GM21381 (cell line): ENCODE measurements at regions not wholly inside any gene's neighbourhood (a gene's known extent, or its start where the extent isn't known, plus 50 kb on each side); places are given as distances from the start of the nearest gene placed in this dataset.

Experiments
- ATAC-seq: cut with Tn5 transposase; IDR thresholded peaks from one replicate; pipeline ENCODE4 v1.9.1; 2021; ENCODE audit warnings: mild to moderate bottlenecking, moderate library complexity; ENCODE audit not compliant: unreplicated experiment

DNA sequence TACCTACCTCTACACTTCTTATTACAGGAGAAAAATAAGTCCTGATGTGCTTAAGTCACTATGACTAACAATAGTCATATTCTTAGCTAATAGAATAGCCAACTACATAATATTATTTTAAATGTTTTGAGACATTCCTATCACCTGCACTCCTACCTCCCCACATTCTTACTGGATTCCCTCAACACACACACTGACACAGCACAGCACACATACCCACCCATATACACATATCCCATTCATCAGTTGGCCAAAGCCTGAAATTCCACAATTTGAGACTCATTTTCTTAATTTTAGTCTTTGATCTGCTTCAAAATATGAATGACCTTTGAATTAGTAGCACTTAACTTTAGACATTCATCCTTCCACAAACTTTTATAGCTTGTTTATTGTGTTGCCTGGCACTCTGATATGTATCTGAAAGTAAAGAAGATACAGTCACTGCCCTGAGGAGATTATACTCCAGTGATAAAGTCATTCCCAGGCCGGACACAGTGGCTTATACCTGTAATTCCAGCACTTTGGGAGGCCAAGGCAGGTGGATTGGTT, 168.3 kb upstream of the RASA1 start:
- ATAC-seq, result no peak

DNA sequence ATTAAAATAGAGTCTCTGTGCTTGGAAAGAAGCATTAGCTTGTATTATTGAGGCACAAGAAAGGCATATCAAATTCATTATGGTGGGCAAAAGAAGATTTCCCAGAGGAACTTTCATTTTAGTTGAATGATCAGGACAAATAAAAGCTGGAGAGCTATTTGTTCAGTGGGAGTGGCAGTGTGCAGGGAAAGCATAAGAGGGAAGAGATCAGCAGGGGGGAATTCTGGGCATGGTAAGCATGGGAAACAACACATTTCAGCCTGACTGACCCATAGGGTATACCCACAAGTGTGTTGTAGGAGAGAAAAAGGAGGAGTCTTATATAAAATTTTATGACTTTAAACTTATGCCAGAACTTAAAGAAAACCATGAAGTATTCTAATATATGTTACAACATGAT, 167.7 kb upstream of the RASA1 start:
- ATAC-seq, result no peak

DNA sequence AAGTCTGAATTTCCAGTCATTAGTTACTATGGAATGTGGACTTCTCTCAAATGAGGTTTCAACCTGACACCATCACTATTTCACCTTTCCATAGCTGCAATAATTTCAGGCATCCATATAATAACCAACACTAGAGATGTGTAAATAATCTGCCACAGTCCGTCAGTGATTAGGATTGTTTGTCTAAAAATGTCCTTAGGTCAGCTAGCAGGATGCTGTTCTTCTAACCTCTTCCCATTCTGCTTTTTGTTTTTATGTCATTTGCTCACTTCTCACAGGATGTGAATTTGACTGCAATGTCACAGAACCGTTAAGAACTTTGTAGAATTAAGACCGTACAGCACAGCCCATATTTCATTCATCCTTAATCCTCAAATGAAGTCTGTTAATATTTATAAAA, 166.4 kb upstream of the RASA1 start:
- no peak for ATAC-seq

DNA sequence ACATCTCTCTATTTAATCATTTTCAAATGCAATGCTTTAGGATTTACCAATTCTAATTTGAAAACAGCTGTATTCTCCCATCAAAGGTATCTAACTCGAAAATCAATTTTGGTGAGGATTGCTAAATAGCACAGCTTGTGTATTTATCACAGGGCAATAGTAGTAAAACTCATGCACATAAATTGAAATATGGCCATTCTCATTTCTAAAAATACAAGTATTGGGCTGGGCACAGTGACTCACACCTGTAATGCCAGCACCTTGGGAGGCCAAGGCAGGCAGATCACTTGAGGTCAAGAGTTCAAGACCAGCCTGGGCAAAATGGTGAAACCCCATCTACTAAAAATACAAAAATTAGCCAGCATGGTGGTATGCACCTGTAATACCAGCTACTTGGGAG, 164.8 kb upstream of the RASA1 start:
- ATAC-seq, result no peak

DNA sequence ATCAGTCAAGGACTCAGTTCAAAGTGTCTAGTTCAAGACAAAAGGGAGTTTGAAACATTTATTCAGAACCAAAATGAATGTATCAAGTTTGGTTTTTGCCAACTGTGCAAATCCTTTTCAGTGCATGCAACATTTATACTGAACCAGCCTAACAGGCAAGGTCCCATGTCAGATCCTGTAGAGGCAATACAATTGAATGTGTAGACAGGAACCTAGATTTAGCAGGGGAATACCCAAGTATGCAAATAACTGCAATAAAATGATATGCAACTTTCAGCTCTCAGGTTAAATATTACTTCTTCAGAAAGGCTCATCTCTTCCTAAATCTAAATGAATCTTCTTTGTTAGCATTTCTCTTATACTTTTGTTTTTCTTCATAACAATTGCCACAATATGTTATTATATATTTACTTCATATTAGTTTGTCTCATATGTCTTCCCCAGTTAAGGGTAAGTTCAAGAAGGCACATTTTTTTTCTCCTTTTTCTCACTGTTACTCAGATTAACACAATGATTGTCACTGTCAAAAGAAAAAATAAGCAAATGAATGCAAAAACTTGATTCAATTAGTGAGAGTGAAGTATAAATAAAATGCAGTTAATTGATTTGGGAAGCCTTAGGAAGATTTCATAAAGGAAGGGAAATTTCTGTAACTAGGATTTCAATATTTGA, 163.9 kb upstream of the RASA1 start:
- ATAC-seq, result peak; percentile 96

DNA sequence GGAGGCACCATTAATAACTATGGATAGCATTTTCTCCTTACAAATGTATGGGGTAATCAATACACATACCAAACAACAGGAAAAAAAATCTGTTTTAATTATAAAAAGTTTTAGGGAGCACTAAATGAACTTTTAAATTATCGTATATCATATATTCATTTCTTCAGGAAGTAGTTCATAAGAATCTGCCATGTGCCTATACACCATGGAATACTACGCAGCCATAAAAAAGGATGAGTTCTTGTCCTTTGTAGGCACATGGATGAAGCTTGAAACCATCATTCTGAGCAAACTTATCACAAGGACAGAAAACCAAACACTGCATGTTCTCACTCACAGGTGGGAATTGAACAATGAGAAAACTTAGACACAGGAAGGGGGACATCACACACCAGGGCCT, 162.1 kb upstream of the RASA1 start:
- no peak for ATAC-seq

DNA sequence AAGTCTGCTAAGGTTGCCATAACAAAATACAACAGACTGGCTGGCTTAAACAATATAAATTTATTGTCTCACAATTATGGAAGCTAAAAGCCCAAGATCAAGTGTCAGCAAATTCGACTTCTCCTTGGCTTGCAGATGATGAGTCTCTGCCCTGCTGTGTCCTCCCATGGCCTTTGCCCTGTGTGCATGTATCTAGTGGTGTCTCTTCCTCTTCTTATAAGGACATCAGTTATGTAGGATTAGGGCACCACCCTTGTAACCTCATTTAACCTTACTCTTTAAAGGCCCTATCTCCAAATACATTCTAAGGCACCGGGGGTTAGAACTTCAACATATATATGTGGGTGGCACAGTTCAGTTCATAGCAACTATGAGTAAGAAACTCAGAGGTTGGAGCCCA, 157.9 kb upstream of the RASA1 start:
- ATAC-seq, result no peak

DNA sequence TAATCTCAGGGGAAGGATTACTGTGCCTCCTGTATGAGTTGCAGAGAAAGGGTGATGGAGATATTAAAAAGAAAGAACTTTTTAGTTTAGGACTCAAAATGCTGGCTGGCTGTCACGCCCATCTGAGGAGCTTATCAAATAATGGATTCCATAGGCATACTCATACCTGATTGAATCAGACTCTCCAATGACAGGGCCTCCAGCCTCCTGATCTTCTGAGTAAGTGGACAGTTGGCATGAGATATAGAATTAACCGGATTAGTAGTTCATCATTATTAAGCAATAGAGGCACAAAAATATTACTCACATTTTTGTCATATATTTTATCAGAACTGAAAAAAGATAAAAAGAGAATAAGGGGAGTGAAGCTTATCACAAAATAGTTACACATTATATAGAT, 157.0 kb upstream of the RASA1 start:
- no peak for ATAC-seq

DNA sequence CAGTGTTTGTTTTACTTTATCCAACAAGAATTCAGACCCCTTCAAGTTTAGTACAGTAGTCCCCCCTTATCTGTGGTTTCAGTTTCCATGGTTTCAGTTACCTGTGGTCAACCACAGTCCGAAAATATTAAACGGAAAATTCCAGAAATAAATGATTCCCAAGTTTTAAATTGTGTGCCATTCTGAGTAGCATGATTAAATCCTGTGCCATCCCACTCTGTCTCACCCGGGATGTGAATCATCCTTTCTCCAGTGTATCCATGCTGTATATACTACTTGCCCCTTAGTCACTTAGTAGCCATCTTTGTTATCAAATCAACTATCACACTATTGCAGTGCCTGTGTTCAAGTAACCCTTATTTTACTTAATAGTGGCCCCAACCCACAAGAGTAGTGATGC, 153.8 kb upstream of the RASA1 start:
- ATAC-seq, result no peak

DNA sequence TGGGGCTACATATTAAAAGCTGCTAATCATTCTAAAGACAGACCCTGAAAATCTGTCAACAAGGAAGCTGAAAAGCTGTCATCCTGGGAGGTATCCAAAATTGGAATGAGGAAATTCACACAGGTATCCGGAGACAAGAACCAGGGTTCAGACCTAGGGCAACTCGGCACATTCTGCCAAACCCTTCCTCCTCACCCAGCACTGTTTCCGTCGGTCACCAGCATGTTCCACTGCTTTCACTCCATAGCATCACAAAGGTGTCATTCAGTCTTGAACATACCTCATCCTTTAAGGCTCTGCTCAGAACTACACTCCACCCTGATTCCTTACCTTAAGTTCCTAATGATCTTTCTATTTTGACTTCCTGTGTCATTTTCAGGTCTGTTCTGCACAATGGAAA, 153.1 kb upstream of the RASA1 start:
- no peak for ATAC-seq

DNA sequence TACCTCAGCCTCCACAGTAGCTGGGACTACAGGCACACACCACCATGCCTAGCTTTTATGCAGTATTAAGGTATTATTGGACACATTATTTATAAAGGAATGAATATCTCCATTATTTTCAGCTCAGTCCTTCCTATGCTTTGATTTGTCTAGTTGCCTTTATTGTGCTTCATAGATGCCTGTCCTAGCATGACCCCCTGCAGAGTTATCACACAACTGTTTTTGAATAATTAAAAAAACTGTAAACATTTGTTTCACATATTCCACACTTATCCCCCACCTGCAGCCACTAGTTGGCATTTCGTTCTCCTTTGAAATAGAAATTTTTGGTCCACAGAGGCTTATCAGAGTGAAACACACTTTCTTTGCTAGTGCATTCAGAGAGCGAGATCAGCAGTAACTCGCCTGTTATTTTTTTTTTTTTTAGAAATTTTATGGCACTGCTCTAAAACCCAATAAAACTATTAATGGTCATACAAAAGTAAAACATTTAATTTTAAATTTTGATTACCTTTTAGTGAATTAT, 151.8 kb upstream of the RASA1 start:
- ATAC-seq, result no peak

DNA sequence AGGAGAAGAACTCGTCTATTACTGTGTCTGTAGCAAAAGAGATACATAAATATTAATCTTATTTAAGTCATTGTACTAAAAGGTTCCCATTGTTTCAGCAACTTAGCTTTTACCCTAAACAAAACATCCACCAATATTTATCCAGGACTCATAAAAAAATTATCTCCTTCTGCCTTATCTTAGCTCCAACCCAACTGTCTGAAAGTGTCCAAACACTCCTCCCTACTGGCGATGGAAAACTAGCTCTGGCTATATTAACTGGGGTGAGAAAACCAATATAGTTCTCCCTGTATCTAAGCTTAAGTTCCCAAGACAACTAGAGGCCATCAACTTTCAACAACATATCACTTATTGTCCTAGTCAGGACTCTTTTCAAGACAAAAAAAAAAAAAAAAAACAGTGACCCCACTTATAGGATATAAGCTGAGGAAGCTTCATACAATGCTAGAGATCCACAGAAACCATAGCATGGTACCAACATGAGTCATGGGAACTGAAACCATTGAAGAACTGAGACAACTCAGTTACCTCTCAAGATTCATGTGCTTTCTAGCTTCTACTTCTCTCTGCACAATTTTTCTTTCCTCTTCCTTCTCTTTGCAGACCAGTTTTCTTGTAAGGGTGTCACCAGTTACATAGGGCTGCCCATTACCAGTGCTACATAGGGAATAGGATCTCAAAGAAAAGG, 150.7 kb upstream of the RASA1 start:
- peak; percentile 78 for ATAC-seq

DNA sequence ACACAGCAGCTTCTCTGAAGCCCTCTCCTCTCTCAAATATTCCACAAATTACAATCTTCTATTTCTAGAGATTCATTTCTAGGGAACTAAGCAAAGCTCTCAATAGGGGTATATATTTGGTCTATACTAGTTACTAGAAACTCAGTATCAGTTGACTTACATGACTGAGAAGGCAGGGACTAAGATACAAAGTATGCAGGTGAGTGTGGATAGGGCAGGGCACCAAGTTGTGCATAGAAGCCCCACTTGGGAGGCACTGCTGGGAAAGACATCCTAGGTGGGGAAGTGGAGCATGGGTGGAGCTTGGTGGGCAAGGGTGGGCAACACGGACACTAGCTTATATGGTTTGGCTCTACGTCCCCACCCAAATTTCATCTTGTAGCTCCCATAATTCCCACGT, 148.1 kb upstream of the RASA1 start:
- ATAC-seq, result no peak

DNA sequence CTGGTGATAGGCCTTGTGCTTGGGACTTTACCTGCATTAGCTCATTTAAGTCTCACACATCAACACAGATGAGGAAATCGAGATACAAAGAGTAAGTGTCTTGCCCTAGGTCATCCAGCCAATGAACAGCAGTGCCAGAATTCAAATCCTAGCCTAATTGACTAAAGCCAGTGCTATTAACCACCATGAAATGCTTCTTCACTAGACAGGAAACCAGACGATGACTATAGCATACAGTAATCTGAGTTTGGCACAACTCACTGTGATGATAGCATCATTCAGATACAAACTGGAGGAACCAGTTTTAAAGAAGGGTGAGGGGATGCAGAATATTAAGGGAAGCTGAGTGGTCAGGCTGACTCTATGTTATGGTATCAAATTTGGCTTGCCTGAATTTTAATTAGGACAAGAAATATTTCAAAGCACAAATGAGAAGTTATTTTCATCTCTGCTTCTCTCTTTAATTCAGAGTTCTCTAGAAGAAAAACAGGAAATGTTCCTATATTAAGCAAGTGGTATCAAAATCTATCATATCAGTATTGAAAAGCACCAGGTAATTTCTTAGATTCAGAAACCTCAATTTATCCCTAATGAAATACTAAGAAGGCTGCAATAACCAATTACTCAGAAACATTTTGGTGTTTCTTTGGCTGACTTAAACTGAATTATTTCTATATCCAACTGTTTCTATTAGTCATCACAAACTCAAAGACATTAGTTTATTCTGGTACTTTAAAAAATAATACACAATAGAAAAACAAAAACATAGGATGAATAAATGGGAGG, 147.0 kb upstream of the RASA1 start:
- ATAC-seq, result no peak

DNA sequence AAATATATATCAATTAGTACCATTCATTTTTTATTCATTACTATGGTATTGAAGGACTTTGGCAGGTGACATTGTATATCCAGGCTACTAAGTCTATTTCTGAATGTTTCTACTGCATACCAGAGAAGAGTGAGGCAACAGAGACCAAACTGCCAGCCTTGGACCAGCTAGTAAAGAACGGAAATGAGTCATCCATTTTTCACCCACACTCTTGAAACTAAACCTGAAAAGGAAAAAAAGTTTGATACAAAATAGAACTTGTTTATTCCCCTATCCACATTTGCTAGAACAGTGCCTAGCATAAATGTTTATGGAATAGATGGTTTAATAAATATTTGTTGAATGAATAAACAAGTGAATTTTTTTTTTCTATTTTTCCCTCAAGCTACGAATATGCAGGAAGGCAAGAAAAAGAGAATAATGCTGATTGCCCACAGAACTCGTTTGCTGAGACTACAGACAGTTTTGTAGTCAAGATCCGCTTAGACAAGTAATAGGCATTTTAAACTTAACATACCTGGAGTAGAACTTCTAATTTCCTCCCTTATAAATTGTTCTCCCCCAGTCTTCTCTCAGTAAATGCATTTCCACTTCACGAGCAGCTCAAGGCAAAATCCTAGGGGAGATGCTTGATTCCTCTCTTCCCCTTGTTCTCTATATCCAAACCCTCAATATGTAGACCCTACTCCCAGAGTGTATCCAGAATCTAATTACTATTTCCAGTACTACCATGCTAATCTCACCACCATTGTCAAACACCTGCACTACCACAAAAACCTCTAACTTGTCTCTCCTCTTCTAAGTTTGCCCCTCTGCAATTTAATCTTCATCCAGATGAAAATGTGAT, 146.2 kb upstream of the RASA1 start:
- ATAC-seq, result peak; percentile 78

DNA sequence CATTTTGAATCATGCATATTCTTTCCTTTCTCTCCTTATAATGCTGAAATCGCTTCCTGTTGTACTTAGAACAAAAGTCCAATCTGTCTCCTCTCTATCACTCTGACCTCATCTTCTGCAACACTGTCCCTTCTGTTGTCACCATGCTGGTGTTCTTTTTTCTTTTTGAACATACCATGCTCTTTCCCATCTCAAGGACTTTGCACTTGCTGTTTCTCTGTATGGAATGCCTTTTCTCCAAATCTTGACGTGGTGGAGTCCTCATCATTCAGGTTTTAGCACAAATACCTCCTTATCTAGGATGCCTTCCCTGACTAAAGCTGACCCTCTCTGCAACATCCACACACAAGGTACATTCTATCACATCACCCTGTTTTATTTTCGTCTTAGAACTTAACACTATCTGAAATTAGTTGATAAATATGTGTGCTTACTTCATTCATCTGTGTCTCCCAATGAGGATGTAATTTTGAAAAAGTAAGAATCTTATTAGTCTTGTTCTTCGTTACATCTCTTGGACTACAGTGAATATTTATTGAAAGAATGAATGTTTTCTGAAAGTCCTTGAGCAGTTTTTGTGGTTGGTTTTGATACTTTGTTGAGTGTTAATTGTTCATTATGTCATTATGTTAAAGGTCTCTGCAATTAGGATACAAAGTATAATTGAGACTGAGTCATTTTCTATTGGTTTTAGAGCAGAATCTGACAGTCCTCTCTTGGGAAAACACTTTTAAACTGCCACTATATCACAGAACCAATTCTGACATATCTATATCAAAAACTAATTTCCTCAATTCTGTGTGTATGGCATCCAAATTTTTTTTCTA, 145.3 kb upstream of the RASA1 start:
- no peak for ATAC-seq

DNA sequence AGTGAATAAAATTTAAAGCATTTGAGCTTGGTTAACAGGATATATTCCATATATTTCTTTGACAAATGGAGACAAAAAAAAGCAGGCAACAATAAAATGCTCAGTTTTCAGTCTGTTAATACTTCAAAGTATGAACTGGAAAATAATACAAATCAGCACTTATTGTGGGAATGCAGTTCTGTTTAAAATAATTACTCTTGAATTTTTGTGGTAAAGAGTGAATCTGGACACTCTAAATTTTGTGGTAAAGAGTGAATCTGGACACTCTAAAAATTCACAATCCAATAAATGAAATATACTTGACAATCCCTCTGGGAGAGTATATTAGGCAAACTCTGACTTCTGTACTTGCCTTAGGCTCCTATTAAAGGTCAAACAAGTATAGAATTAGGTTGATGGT, 141.9 kb upstream of the RASA1 start:
- ATAC-seq, result no peak

DNA sequence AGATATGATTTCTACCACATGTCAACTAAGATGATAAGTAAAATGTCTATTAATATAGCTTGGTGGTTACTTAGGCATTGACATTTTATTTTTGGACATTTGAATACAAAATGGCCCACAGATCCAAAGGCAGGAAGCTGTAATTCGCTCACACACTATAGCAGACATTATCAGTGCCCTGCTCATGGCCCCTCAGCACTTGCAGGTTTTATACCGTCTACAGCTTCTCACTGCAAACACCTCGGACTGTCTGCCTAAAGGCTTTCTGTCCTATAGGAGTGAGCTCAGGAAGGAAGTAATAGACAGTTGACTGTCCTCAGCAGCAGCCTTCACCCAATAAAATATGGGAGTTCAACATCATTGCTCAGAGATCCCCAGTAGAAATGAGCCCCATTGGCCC, 140.8 kb upstream of the RASA1 start:
- ATAC-seq, result no peak

DNA sequence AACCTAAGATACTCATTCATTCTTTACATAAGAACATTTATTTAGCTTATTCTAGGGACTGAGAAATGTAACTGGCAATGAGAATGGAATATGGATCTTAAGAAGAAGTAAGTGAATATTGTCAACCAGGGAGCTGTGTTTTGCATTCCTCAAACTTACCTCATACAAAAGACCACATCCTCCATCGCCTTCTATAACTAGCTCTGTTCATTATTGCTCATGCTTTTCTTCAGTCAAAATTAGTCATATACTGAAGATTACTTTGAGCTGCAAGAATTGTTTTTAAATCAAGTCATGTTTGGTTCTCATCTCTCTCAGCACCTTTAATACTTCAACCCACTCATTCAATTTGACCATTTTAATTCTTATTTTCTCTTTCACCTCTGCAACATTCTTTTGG, 140.3 kb upstream of the RASA1 start:
- no peak for ATAC-seq
